Lung (tissue), 11 donors: ENCODE measurements at regions not wholly inside any gene's neighbourhood (a gene's known extent, or its start where the extent isn't known, plus 50 kb on each side); places are given as distances from the start of the nearest gene placed in this dataset.

Source experiments
- ATAC-seq: fragments of 200-7000 bp; cut with Tn5 transposase; one replicate; pipeline ENCODE4 v1.9.1; 2020; ENCODE audit warnings: moderate number of reproducible peaks; ENCODE audit not compliant: insufficient read depth, low FRiP score
- DNase-seq, 3 donors: peaks; one replicate each; pipeline ENCODE4 v3.0.0-alpha.2; 2013 to 2017
- H3K27ac ChIP-seq, 2 donors: one replicate each; pipeline ENCODE4 v1.5.1; 2013; ENCODE audit warnings: mild to moderate bottlenecking in 2 of 2, moderate library complexity in 2 of 2, control low read depth in 1 of 2, inconsistent platforms in 1 of 2, low read depth in 1 of 2, low read length in 1 of 2
- H3K27me3 ChIP-seq, 3 donors: one replicate each; pipeline ENCODE4 v1.5.1; 2013; ENCODE audit warnings: low read length in 2 of 3; ENCODE audit not compliant: control insufficient read depth in 3 of 3, insufficient read depth in 3 of 3
- H3K36me3 ChIP-seq, 4 donors: one replicate each; pipeline ENCODE4 v1.5.1; 2013; ENCODE audit warnings: low read length in 4 of 4, mild to moderate bottlenecking in 1 of 4, moderate library complexity in 1 of 4; ENCODE audit not compliant: control insufficient read depth in 4 of 4, insufficient read depth in 4 of 4
- H3K4me1 ChIP-seq, 5 donors: one replicate each; pipeline ENCODE4 v1.5.1; 2013; ENCODE audit warnings: low read length in 5 of 5, mild to moderate bottlenecking in 2 of 5, moderate library complexity in 1 of 5; ENCODE audit not compliant: control insufficient read depth in 5 of 5, insufficient read depth in 5 of 5
- H3K4me3 ChIP-seq: one replicate; pipeline ENCODE4 v1.5.1; 2013; ENCODE audit warnings: mild to moderate bottlenecking, control low read depth, moderate library complexity
- H3K9ac ChIP-seq, 2 donors: one replicate each; pipeline ENCODE4 v1.5.1; 2013; ENCODE audit warnings: low read length in 2 of 2, control low read depth in 1 of 2; ENCODE audit not compliant: insufficient read depth in 1 of 2
- H3K9me3 ChIP-seq, 4 donors: one replicate each; pipeline ENCODE4 v1.5.1; 2013; ENCODE audit warnings: low read length in 3 of 4, mild to moderate bottlenecking in 1 of 4, moderate library complexity in 1 of 4; ENCODE audit not compliant: control insufficient read depth in 4 of 4, insufficient read depth in 3 of 4
- WGBS, 2 donors: extraction: QIAGEN DNeasy Blood & Tissue Kit; methylation state at CpG; one replicate each; pipeline ENCODE4 v1.1.7; 2013; 5-methylcytosine and 5-hydroxymethylcytosine counted together
- TF ChIP-seq, protein P1 (sequence below): IDR thresholded peaks from 2 replicates; pipeline ENCODE4 v1.5.1; 2012; ENCODE audit warnings: mild to moderate bottlenecking; ENCODE audit errors: control extremely low read depth, extremely low read depth
- donor health status: control.
- donor health status: control.
- donor health status: Bipolar disorder and iron deficiency.
- donor health status: healthy.
- donor health status: DM: yes; HTN: yes; CAD: no.

DNA sequence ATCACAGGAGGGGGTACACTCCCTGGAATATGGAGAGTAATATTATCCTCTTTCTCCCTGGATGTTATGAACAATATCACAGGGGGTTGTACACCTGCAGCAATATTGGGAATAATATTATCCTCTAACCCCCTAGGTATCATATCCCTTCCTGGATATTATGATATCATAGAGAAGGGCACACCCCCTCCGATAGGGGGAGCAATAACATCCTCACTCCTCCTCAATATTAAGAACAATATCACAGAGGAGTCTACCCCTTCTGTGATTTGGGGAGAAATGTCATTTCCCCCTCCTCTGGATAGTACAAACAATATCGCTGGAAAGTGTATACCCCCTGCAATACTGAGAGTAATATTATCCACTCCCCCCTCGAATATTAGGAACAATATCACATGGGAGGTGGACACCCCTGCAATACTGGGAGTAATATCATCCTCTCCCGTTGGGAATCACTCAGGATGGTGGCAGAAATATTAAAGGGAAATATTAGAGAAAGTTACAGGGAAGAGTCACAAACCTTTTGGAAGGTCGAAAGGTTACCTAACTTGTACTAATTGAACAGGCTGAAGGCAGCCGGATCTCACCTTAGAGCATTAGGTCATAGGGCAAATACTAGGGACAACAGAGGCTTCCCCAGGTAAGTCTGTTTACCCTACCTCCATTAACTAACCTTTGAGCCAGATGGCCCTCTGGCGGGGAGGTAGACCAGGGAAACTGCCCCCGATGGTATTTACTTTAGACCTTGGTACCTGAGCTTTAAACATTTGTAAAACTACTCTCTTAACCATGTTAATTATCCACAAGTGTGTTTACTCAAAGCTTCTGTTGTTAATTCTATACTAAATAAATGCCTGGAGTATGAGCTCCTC, 57.5 kb upstream of the FREM1 start:
- H3K4me1 ChIP-seq, result no peaks in the 10 kb centered on the region
- WGBS, 2 donors, result 84 to 87% methylated on average over 8 of the region's 8 CpGs

DNA sequence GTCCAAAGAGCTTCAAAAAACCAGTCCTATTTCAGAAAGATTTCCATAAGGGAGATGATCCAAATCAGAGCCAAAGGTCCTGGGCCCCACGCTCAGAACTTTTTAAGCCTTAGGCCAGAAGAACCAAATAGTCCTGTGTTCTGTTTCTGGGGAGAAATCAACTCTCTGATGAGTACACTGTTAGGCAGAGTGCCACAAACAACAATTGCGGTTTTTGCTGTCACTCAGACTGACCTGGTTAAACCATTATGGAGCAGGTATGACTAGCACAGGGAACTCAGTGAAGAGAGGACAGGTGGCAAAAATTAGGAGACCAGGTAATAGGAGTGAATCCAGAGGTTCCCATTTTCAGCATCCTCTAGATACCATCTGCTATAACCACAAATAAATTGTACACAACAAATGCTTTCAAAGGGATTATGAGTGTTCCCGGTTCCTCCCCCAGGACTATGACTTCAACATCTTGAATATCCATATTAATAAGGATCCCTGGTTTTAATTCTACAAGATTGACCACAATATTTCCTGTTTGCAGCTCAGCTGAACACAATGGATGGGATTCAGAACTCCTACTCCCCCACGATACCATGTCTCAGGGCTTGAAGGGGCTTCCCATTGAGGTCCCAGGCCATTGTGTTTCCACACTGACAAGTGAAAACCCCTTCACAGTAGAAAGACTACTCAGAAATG, 52.1 kb upstream of the FREM1 start:
- 87 to 95% methylated on average over 4 of the region's 4 CpGs for WGBS, 2 donors
- Histone ChIP-seq H3K27me3 (no peaks in the 10 kb centered on the region), H3K9ac (no peak overlapping the region), H3K27ac (no peak overlapping the region), H3K4me3 (no peak overlapping the region), H3K4me1 (no peaks in the 10 kb centered on the region), H3K36me3 (no peaks in the 10 kb centered on the region), H3K9me3 (no peaks in the 10 kb centered on the region)
- no peak for DNase-seq
- TF ChIP-seq, protein P1, sequence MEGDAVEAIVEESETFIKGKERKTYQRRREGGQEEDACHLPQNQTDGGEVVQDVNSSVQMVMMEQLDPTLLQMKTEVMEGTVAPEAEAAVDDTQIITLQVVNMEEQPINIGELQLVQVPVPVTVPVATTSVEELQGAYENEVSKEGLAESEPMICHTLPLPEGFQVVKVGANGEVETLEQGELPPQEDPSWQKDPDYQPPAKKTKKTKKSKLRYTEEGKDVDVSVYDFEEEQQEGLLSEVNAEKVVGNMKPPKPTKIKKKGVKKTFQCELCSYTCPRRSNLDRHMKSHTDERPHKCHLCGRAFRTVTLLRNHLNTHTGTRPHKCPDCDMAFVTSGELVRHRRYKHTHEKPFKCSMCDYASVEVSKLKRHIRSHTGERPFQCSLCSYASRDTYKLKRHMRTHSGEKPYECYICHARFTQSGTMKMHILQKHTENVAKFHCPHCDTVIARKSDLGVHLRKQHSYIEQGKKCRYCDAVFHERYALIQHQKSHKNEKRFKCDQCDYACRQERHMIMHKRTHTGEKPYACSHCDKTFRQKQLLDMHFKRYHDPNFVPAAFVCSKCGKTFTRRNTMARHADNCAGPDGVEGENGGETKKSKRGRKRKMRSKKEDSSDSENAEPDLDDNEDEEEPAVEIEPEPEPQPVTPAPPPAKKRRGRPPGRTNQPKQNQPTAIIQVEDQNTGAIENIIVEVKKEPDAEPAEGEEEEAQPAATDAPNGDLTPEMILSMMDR, result no peak
- ATAC-seq, result no peak

More for the DNA sequence above, 57.5 kb upstream of the FREM1 start:
- ATAC-seq (no peak), DNase-seq (no peak)
- Histone ChIP-seq H3K9ac (no peak overlapping the region), H3K27ac (no peak overlapping the region), H3K36me3 (no peaks in the 10 kb centered on the region), H3K9me3 (no peaks in the 10 kb centered on the region), H3K27me3 (no peaks in the 10 kb centered on the region), H3K4me3 (no peak overlapping the region)
- TF ChIP-seq, protein P1, result no peak

DNA sequence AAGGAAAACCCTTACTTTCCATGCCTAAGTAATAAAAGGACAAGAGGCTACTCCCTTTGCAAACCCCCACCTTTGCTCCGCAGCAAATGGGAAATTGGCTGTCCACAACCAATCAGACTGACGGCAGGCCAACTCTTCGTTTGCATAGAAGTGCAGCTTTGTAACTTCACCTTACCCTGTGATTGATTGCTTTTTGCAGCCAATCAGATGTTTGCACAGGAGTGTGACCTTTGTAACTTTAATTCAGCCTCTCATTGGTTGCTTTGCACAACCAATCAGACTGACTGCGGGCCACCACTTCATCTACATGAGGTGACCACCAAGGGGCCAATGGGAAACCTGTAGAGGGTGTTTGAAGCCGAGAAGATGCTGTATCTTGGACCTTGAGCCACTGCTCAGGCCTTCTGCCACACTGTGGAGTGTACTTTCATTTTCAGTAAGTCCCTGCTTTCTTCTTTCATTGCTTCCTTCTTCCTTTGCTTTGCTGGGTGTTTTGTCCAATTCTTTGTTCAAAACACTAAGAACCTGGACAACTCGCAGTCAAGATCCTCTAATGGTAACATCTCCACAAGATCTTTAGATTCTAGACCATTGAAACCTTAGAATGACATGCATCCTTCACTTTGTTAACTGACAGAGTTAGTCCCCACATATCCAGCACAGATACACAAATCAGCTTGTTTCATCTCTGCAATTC, 51.3 kb upstream of the FREM1 start:
- ATAC-seq (no peak), DNase-seq (no peak)
- Histone ChIP-seq H3K4me1 (no peaks in the 10 kb centered on the region), H3K4me3 (no peak overlapping the region), H3K9me3 (no peaks in the 10 kb centered on the region), H3K9ac (no peak overlapping the region), H3K27ac (no peak overlapping the region), H3K36me3 (no peaks in the 10 kb centered on the region), H3K27me3 (no peaks in the 10 kb centered on the region)
- TF ChIP-seq, protein P1, result no peak
- 85 to 88% methylated on average over 6 of the region's 6 CpGs for WGBS, 2 donors
